Putamen (tissue), 1 donor: ENCODE measurements at regions not wholly inside any gene's neighbourhood (a gene's known extent, or its start where the extent isn't known, plus 50 kb on each side); places are given as distances from the start of the nearest gene placed in this dataset.

Experiments
- DNase-seq: peaks from one replicate; pipeline ENCODE4 v3.0.0-alpha.2; 2016; ENCODE audit warnings: low spot score

DNA sequence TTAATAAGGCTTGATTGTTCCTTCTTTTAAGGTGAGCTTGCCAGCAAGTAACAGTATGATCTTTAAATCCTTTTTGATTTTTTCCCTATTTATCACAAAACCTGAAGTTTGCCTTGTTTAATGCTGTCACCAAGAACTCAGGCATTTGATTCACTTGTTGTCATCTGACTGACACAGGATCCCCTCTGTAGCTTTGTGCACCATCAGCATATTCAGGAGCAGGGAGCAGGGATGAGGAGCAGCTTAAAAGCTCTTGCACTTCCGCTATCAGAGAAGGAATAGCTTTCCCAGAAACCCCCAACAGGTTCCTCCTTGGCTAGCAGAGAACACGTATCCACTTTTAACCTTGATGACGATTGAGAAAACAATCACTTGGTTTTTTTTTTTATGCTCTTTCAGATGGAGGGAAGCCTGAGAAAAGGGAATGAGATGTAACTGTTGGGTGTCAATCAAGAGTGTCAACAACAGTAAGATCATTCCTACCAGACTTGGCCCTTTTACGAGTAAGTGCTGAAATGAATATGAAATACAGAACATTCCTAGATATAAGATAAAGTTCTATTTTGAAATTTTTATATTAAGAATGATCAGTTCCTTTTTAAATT is 433.1 kb upstream of the CDH18 start:
- no peak for DNase-seq
